Epithelial cell of prostate (primary cell): ENCODE measurements at regions not wholly inside any gene's neighbourhood (a gene's known extent, or its start where the extent isn't known, plus 50 kb on each side); places are given as distances from the start of the nearest gene placed in this dataset.

ENCODE experiments used
- DNase-seq: peaks from one replicate; pipeline ENCODE4 v3.0.0-alpha.2; 2011; ENCODE audit warnings: low read depth, low spot score
- H3K27ac ChIP-seq: fragments of 450-650 bp; 2 replicates; pipeline ENCODE4 v1.5.1; 2017; ENCODE audit warnings: mild to moderate bottlenecking

GRCh38 chr9:2481216-2481615 lies 140.4 kb upstream of the VLDLR start:
- H3K27ac ChIP-seq, result no peak overlapping the region
- no peak for DNase-seq

GRCh38 chr9:2486988-2487387 lies 134.6 kb upstream of the VLDLR start:
- H3K27ac ChIP-seq, result no peak overlapping the region
- DNase-seq, result no peak

DNA sequence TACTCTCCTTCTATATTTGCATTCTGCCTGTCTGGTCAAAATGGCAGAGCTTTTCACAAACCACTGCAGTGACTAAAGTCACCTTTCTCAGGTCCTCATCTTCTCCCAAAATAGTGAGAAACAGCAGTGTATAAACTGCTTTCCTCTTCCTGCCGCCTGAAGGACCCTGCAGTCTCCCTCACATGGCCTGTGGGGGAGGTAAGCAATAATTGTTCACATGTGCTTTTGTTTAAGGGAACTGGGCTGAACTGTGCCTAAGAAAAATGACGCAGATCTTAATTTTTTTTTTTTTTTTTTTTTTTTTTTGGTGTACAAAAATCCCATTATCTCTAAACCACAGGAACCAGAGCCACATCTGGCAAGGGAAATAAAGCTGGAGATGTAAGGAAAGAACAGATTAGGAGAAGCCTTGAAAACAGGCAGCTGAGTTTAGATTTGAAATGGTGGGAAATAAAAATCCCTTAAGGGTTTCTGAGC lies 131.7 kb upstream of the VLDLR start:
- no peak overlapping the region for H3K27ac ChIP-seq
- DNase-seq, result no peak

- H3K27ac ChIP-seq, result no peak overlapping the region
- DNase-seq, result no peak
These were observed 129.4 kb upstream of the VLDLR start for GRCh38 chr9:2492161-2492560.

GRCh38 chr9:2493109-2493508 lies 128.5 kb upstream of the VLDLR start:
- H3K27ac ChIP-seq, result no peak overlapping the region
- no peak for DNase-seq

DNA sequence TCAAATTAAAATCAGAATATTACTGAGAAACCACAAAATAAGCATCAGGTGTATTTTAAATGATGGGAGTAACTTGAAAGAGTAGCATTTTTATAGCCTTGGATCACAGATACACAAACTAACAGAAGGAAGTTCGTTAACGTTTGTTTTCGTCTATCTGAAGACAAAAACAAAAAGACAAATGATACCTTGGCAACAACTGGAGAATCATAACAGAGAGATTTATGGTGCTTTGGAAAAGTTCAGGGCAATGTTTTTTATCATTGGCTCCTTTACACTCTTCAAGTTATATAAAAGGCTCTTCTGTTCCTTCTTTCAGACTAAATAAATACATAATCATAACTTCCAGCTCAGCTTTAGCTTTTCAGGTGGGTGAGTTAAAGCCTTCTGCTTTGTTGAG lies 128.1 kb upstream of the VLDLR start:
- H3K27ac ChIP-seq, result no peak overlapping the region
- DNase-seq, result no peak

DNA sequence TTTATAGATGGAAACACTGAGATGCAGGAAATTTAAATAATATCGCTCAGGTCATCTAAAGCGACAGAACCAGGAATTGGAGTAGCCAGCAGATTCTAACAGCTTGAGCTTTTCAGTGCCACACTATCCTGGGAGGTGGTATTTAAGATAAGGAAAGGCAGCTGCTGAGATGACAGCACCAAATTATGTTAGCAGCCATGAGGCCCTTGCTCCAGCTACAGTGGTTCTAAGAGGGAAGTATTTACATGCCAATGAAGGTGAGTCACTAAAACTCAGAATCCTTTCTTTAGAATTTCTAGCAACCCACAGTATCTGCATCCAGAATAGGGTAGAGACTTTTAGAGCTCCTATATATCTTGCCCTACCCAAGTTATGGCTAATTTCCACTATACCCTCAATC lies 127.0 kb upstream of the VLDLR start:
- DNase-seq, result no peak
- no peak overlapping the region for H3K27ac ChIP-seq

DNA sequence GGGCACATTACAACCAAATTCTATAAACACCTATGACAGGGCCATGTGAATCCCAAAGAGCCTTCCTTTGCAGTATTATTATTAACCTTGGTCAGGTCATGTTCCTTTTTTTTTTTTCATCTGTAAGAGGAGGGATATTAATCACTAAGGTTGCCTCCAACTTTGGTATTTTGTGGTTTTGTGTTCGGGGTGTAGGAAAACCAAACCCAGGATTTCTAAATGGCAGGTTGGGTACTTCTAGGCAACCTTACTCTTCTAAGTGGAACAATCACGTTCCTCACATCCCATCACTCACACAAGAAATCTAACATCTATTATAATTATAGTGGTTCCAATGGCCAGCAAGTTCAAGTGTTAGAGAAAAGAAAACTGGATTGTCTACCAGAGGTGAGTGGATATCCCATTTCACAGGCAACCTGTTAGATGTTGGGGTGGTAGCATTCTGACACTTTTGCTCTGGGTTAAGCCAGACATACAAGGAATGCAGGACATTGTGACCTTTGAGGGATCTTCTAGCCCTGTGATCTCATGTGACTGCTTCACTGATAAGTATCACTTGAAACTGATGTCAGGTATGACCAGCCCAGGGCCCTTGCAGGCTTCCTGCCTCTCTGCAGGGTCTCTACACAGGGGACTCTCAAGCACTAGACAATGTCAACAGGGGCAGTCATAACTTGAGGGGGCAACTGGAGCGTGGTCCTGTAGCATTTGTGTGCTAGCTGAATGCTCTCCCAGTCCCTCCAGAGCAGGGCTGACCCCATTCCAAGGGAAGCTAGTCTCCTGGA lies 126.2 kb upstream of the VLDLR start:
- no peak for DNase-seq
- no peak overlapping the region for H3K27ac ChIP-seq

DNA sequence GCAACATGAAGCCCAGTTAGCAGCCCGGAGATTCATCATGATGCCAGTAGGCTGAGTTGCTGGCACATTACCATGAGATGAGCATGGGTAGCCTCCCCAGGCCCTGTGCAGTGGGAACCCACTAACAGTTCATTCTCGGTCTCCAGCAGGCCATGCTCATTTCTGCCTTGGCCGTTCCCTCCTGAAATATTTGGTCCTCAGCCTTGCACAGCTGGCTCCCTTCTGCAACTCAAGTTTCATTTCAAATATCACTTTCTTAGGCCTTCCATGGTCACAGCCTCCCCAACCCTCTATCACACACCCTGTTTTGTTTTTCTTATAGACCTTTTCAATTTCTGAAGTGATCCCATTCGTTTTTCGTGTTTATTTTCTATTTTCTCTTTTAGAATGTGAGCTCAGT lies 125.4 kb upstream of the VLDLR start:
- DNase-seq, result no peak
- H3K27ac ChIP-seq, result no peak overlapping the region

- no peak overlapping the region for H3K27ac ChIP-seq
- DNase-seq, result no peak
These were observed 124.7 kb upstream of the VLDLR start for GRCh38 chr9:2496934-2497333.

DNA sequence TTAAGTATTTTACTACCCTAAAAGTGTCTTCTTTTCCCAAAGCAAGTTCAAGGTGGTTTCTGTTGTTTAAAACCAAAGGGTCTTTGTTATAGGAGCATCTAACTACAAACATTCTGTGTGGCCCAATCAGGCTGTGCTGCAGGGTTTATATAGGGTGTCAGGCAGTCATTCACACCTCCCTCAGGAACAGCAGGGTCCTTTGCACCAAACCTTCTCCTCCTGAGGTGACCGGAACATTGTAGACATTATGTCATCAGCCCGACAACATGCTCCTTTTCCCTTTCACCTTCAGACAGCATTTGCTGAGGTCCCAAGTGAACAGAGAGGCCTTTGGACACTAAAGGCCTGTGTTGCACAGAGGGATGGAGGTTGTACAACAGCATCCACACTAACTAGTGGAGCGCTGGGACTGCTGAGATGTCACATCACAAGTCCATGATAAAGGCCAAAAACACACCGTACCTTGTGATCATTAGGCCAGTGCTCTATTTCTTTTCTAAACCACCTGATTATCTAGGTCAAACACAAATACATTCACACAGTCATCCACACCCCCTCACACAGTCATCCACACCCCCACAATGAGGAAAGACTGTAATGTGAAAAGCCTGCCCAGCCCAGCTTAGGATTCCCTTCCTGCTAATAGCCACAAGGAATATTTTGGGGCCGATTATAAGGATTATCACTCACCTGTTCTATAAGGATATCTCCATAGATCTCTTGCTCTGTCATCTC lies 123.8 kb upstream of the VLDLR start:
- DNase-seq, result no peak
- H3K27ac ChIP-seq, result no peak overlapping the region

DNA sequence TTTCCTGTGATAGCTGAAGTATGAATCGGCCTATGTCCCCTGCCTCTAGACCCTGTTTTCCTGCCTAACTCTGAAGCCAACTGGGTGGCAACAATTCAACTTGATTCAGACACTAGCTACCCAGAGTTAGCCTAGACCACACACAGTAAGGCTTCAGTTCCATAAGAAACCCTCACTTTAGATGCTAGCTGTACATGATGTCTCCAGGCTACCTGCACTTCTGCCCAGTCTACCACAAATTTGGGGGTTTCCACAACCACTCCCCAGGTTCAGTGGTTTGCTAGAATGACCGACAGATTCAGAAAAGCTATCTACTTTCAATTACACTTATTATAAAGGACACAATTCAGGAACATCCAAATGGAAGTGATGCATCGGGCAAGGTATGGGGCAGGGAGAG lies 119.4 kb upstream of the VLDLR start:
- H3K27ac ChIP-seq, result no peak overlapping the region
- DNase-seq, result no peak

- no peak for DNase-seq
- H3K27ac ChIP-seq, result no peak overlapping the region
These were observed 118.8 kb upstream of the VLDLR start for GRCh38 chr9:2502760-2503159.

GRCh38 chr9:2506321-2506720 lies 115.3 kb upstream of the VLDLR start:
- DNase-seq, result no peak
- no peak overlapping the region for H3K27ac ChIP-seq

DNA sequence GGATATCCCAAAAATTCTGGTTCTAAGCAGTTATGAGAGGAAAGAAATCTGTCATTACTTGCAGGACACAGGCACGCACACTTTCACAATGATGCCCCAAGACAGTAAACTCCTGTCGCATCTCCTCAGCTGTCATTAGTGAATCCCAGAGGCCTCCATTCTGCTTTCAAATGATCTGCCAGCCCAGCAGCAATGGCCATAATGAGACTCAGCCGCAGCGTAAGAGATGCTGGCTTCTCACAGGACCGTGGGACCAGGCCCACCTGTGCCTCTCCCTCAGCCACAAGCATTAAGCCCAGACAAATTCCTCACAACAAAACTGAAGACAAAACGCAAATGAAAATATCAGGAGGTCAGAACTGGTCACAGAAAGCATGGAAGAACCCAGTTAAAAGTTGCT lies 98.0 kb upstream of the VLDLR start:
- no peak for DNase-seq
- no peak overlapping the region for H3K27ac ChIP-seq

- H3K27ac ChIP-seq, result no peak overlapping the region
- DNase-seq, result peak; percentile 18
These were observed 97.0 kb upstream of the VLDLR start for GRCh38 chr9:2524601-2525000.

DNA sequence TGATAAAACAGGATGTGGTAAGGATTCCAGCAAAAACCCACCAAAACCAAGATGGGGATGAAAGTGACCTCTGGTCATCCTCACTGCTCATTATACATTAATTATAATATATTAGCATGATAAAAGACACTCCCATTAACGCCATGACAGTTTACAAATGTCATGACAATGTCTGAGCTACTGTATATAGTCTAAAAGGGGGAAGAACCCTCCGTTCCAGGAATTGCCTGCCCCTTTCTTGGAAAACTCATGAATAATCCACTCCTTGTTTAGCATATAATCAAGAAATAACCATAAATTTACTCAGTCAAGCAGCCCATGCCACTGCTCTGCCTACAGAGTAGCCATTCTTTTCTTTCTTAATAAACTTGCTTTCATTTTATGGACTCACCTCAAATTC lies 96.4 kb upstream of the VLDLR start:
- DNase-seq, result no peak
- H3K27ac ChIP-seq, result no peak overlapping the region

GRCh38 chr9:2526071-2526828 lies 95.3 kb upstream of the VLDLR start:
- H3K27ac ChIP-seq, result no peak overlapping the region
- no peak for DNase-seq

- no peak for DNase-seq
- no peak overlapping the region for H3K27ac ChIP-seq
These were observed 90.1 kb upstream of the VLDLR start for GRCh38 chr9:2531481-2531880.

DNA sequence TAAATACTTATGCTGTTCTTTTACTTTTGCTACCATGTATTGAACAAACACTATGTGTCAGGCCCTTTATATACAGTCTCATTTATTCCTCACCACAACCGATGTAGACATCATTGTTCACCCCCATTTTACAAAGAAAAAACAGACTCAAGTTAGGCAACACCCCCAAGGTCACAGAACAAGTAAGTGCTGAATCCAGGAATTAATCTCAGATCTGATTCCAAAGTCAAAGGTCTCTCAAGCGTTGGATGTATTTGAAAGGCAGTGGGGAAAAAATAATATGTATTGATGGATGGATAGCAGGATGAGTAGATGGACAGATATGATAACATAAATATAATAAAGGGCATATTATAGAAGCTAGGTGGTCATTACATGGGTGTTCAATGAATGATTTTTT lies 85.1 kb upstream of the VLDLR start:
- H3K27ac ChIP-seq, result no peak overlapping the region
- no peak for DNase-seq

GRCh38 chr9:2545881-2546490 lies 75.6 kb upstream of the VLDLR start:
- H3K27ac ChIP-seq, result no peak overlapping the region
- DNase-seq, result no peak
